HEK293 (cell line): ENCODE measurements at regions not wholly inside any gene's neighbourhood (a gene's known extent, or its start where the extent isn't known, plus 50 kb on each side); places are given as distances from the start of the nearest gene placed in this dataset.

Source experiments
- CTCF ChIA-PET: fragments of 350-600 bp; formaldehyde crosslinking; extraction: SDS; loops from one replicate; lab custom pipeline; 2021; ENCODE audit warnings: antibody characterized with exemption; lab: Yijun Ruan, JAX
- POLR2A ChIA-PET: fragments of 300-600 bp; formaldehyde crosslinking; extraction: SDS; loops from one replicate; lab custom pipeline; 2020; ENCODE audit warnings: antibody characterized with exemption, inconsistent platforms; lab: Yijun Ruan, JAX
- H3K27ac ChIP-seq: fragments of 200-500 bp; sonication (Bioruptor generic); 2 replicates; pipeline ENCODE4 v1.5.1; 2014; ENCODE audit warnings: low read depth, low read length, control low read depth, inconsistent platforms; ENCODE audit errors: extremely low read depth
- H3K36me3 ChIP-seq, 2 experiments: fragments of 200-500 bp in 1 of 2; sonication (Bioruptor generic) in 1 of 2; 1 replicate in 1 of 2; 2 replicates in 1 of 2; pipeline ENCODE4 v1.5.1; 2014 to 2017; ENCODE audit warnings: inconsistent platforms in 2 of 2, low read length in 2 of 2; ENCODE audit not compliant: control insufficient read depth in 2 of 2, insufficient read depth in 1 of 2
- H3K4me1 ChIP-seq: fragments of 200-500 bp; sonication (Bioruptor generic); 2 replicates; pipeline ENCODE4 v1.5.1; 2014; ENCODE audit warnings: mild to moderate bottlenecking, low read length, inconsistent platforms; ENCODE audit not compliant: control insufficient read depth, insufficient read depth
- H3K4me3 ChIP-seq: 2 replicates; pipeline ENCODE4 v1.5.1; 2011; ENCODE audit warnings: low read depth, mild to moderate bottlenecking, control low read depth, low read length, moderate library complexity
- H3K9me3 ChIP-seq: fragments of 200-500 bp; sonication (Bioruptor generic); 2 replicates; pipeline ENCODE4 v1.5.1; 2014; ENCODE audit warnings: low read depth, low read length, inconsistent platforms; ENCODE audit not compliant: control insufficient read depth, insufficient read depth
- GLI2 ChIP-seq: fragments of 450-650 bp; formaldehyde crosslinking; IDR thresholded peaks from 2 replicates; pipeline ENCODE4; 2017; ENCODE audit warnings: missing biosample characterization, missing genetic modification characterization, low read depth, borderline replicate concordance
- SETDB1 ChIP-seq: IDR thresholded peaks from one replicate; pipeline ENCODE4 v1.6.1; 2017; ENCODE audit warnings: mild to moderate bottlenecking, low read length, moderate library complexity, mixed read lengths; ENCODE audit not compliant: insufficient read length
- ZIC2 ChIP-seq: fragments of 450-650 bp; formaldehyde crosslinking; IDR thresholded peaks from 2 replicates; pipeline ENCODE4 v1.5.1; 2016; ENCODE audit warnings: missing biosample characterization, missing genetic modification characterization
- ZNF133 ChIP-seq: fragments of 450-650 bp; formaldehyde crosslinking; IDR thresholded peaks from 2 replicates; pipeline ENCODE4 v1.5.1; 2016; ENCODE audit warnings: missing biosample characterization, missing genetic modification characterization
- ZNF146 ChIP-seq: fragments of 450-650 bp; formaldehyde crosslinking; IDR thresholded peaks from 2 replicates; pipeline ENCODE4 v1.5.1; 2016; ENCODE audit warnings: missing biosample characterization, missing genetic modification characterization
- ZNF18 ChIP-seq: fragments of 450-650 bp; formaldehyde crosslinking; IDR thresholded peaks from 2 replicates; pipeline ENCODE4 v1.5.1; 2016; ENCODE audit warnings: missing biosample characterization, missing genetic modification characterization
- ZNF274 ChIP-seq, 2 experiments: fragments of 200-500 bp in 1 of 2; fragments of 450-650 bp in 1 of 2; sonication (Bioruptor generic) in 1 of 2; formaldehyde crosslinking in 1 of 2; IDR thresholded peaks; 2 replicates each; pipeline versions ENCODE4 v1.5.1 to v1.6.1; 2014 to 2016; ENCODE audit warnings: borderline replicate concordance in 1 of 2, inconsistent platforms in 1 of 2, low read length in 1 of 2, missing biosample characterization in 1 of 2, missing genetic modification characterization in 1 of 2
- ZNF280D ChIP-seq: fragments of 450-650 bp; formaldehyde crosslinking; IDR thresholded peaks from 2 replicates; pipeline ENCODE4 v1.5.1; 2016; ENCODE audit warnings: missing biosample characterization, missing genetic modification characterization
- ZNF350 ChIP-seq: fragments of 450-650 bp; formaldehyde crosslinking; IDR thresholded peaks from 2 replicates; pipeline ENCODE4 v1.5.0; 2017; ENCODE audit warnings: missing biosample characterization, mild to moderate bottlenecking, missing genetic modification characterization
- ZNF473 ChIP-seq: fragments of 450-650 bp; formaldehyde crosslinking; IDR thresholded peaks from 2 replicates; pipeline ENCODE4 v1.5.1; 2017; ENCODE audit warnings: missing biosample characterization, missing genetic modification characterization
- ZNF529 ChIP-seq: fragments of 450-650 bp; formaldehyde crosslinking; IDR thresholded peaks from 2 replicates; pipeline ENCODE4 v1.5.1; 2017; ENCODE audit warnings: missing genetic modification characterization, missing biosample characterization; ENCODE audit not compliant: insufficient replicate concordance
- ZNF600 ChIP-seq: fragments of 450-650 bp; formaldehyde crosslinking; IDR thresholded peaks from 2 replicates; pipeline ENCODE4 v1.5.1; 2016; ENCODE audit warnings: missing biosample characterization, missing genetic modification characterization
- ZNF626 ChIP-seq: fragments of 450-650 bp; sonication (Bioruptor Pico); formaldehyde crosslinking; IDR thresholded peaks from 2 replicates; pipeline ENCODE4 v1.5.1; 2018; ENCODE audit warnings: missing biosample characterization, missing genetic modification characterization, inconsistent platforms
- ZNF701 ChIP-seq: fragments of 450-650 bp; formaldehyde crosslinking; IDR thresholded peaks from 2 replicates; pipeline ENCODE4 v1.5.1; 2016; ENCODE audit warnings: missing biosample characterization, missing genetic modification characterization
- TF ChIP-seq, protein P1 (sequence below): fragments of 450-650 bp; formaldehyde crosslinking; IDR thresholded peaks from 2 replicates; pipeline ENCODE4 v1.5.1; 2017; ENCODE audit warnings: missing biosample characterization, mild to moderate bottlenecking, missing genetic modification characterization, moderate library complexity

GRCh38 chr13:111022241-111022640 is 92.9 kb upstream of the ARHGEF7 start:
- Histone ChIP-seq H3K4me1 (no peaks in the 10 kb centered on the region), H3K36me3 (no peaks in the 10 kb centered on the region), H3K4me3 (no peak overlapping the region), H3K27ac (no peak overlapping the region), H3K9me3 (no peaks in the 10 kb centered on the region)
- TF ChIP-seq ZNF146 (tag by site-specific recombination) (peak; percentile 76), ZNF600 (tag by site-specific recombination) (no peak), ZNF626 (tag by site-specific recombination) (no peak), ZNF280D (tag by site-specific recombination) (0 out of 2 replicates have a peak, but pooled peaks have one; percentile 25)
- CTCF ChIA-PET: no interaction called here
- POLR2A ChIA-PET: no interaction called here

DNA sequence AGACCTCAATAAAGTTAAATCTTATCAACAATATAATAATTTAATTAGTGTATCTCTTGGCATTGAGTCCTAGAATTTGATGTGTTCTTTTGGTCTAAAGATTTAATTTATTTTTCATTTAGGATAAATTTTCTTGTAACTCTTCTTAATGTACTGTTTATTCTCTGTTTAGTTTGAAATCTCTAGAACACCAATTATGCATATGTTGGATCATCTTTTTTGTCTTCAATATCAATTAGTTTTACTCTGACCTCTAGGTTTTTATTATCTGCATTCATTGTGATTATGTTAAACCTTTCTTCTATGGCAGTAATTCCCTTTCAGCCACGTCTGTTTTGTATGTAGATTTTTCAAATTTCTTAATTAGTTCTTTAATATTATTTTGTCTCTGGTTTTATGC is 93.8 kb upstream of the ARHGEF7 start:
- no peak for TF ChIP-seq ZNF529
- peak; percentile 86 for TF ChIP-seq SETDB1
- TF ChIP-seq ZNF280D (tag by site-specific recombination): 0 out of 2 replicates have a peak, but pooled peaks have one; percentile 21
- TF ChIP-seq ZNF133: peak; percentile 92
- no peak for TF ChIP-seq GLI2 (tag by site-specific recombination)
- TF ChIP-seq ZNF701: no peak
- TF ChIP-seq ZNF473 (tag by site-specific recombination): no peak
- Histone ChIP-seq H3K27ac (no peak overlapping the region), H3K4me1 (no peaks in the 10 kb centered on the region), H3K9me3 (no peaks in the 10 kb centered on the region), H3K4me3 (no peak overlapping the region), H3K36me3 (no peaks in the 10 kb centered on the region)
- ChIA-PET CTCF (no interaction called here), POLR2A (no interaction called here)

- Histone ChIP-seq H3K4me3 (no peak overlapping the region), H3K36me3 (no peaks in the 10 kb centered on the region), H3K4me1 (no peaks in the 10 kb centered on the region), H3K9me3 (no peaks in the 10 kb centered on the region), H3K27ac (no peak overlapping the region)
- TF ChIP-seq ZNF350 (tag by site-specific recombination): no peak
- TF ChIP-seq ZNF274 (IDR thresholded peaks at IDR 0.05; ENCODE audit: low read length): no peak
- no peak for TF ChIP-seq ZNF274 (tag by site-specific recombination; IDR thresholded peaks at IDR 0.05; ENCODE audit: borderline replicate concordance)
- TF ChIP-seq ZNF18 (tag by site-specific recombination): no peak
- no peak for TF ChIP-seq ZNF600 (tag by site-specific recombination)
- peak; percentile 65 for TF ChIP-seq ZIC2 (tag by site-specific recombination)
- TF ChIP-seq, protein P1, sequence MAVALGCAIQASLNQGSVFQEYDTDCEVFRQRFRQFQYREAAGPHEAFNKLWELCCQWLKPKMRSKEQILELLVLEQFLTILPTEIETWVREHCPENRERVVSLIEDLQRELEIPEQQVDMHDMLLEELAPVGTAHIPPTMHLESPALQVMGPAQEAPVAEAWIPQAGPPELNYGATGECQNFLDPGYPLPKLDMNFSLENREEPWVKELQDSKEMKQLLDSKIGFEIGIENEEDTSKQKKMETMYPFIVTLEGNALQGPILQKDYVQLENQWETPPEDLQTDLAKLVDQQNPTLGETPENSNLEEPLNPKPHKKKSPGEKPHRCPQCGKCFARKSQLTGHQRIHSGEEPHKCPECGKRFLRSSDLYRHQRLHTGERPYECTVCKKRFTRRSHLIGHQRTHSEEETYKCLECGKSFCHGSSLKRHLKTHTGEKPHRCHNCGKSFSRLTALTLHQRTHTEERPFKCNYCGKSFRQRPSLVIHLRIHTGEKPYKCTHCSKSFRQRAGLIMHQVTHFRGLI (tag by site-specific recombination): no peak
- ChIA-PET POLR2A (no interaction called here), CTCF (no interaction called here)
Measured at GRCh38 chr13:111020546-111020945, 94.6 kb upstream of the ARHGEF7 start.
